ENCODE measurements at regions not wholly inside any gene's neighbourhood (a gene's known extent, or its start where the extent isn't known, plus 50 kb on each side); places are given as distances from the start of the nearest gene placed in this dataset.

GRCh38 chr5:87054821-87055220 lies 212.9 kb upstream of the RASA1 start:
- H3K9me3 ChIP-seq (replicated peaks): no peaks in the 10 kb centered on the region; the same call in 1 of the 2 replicates
- H3K27ac ChIP-seq: no peak overlapping the region
- no peaks in the 10 kb centered on the region for H3K36me3 ChIP-seq
- H3K4me1 ChIP-seq: no peaks in the 10 kb centered on the region
- H3K4me3 ChIP-seq: no peak overlapping the region
- no peaks in the 10 kb centered on the region for H3K27me3 ChIP-seq
- DNase-seq: no peak

- H3K4me3 ChIP-seq: no peak overlapping the region
- no peak for DNase-seq
- H3K36me3 ChIP-seq: no peaks in the 10 kb centered on the region
- H3K27me3 ChIP-seq: no peaks in the 10 kb centered on the region
- no peak overlapping the region for H3K27ac ChIP-seq
- peaks cover 6% of the 10 kb centered on the region; the same call in 1 of the 2 replicates for H3K9me3 ChIP-seq (replicated peaks)
- H3K4me1 ChIP-seq: no peaks in the 10 kb centered on the region
These were observed 206.6 kb upstream of the RASA1 start for GRCh38 chr5:87061046-87061445.

- Histone ChIP-seq H3K4me3 (no peak overlapping the region), H3K4me1 (no peaks in the 10 kb centered on the region), H3K27ac (no peak overlapping the region), H3K27me3 (no peaks in the 10 kb centered on the region), H3K9me3 (replicated peaks) (no peaks in the 10 kb centered on the region), H3K36me3 (no peaks in the 10 kb centered on the region)
- no peak for DNase-seq
These were observed 198.4 kb upstream of the RASA1 start for GRCh38 chr5:87069311-87069710.

GRCh38 chr5:87069974-87070608 lies 197.6 kb upstream of the RASA1 start:
- Histone ChIP-seq H3K4me3 (no peak overlapping the region), H3K4me1 (0 out of 2 replicates have a peak, but pooled peaks cover under 1% of the 10 kb centered on the region), H3K27me3 (no peaks in the 10 kb centered on the region), H3K36me3 (no peaks in the 10 kb centered on the region), H3K9me3 (replicated peaks) (no peaks in the 10 kb centered on the region), H3K27ac (no peak overlapping the region)
- DNase-seq: peak; percentile 13 to 47

- Histone ChIP-seq H3K36me3 (no peaks in the 10 kb centered on the region), H3K27me3 (no peaks in the 10 kb centered on the region), H3K27ac (no peak overlapping the region), H3K4me3 (no peak overlapping the region), H3K4me1 (peaks cover 6% of the 10 kb centered on the region; the same call in 1 of the 2 replicates), H3K9me3 (replicated peaks) (no peaks in the 10 kb centered on the region)
- no peak for DNase-seq
These were observed 193.6 kb upstream of the RASA1 start for GRCh38 chr5:87074072-87074471.

GRCh38 chr5:87074934-87075541 lies 192.6 kb upstream of the RASA1 start:
- no peaks in the 10 kb centered on the region for H3K9me3 ChIP-seq (replicated peaks)
- H3K4me3 ChIP-seq: no peak overlapping the region
- DNase-seq: peak in 1 of 2 experiments; percentile 11
- no peak overlapping the region for H3K27ac ChIP-seq
- H3K4me1 ChIP-seq: peaks cover 6% of the 10 kb centered on the region; the same call in 1 of the 2 replicates
- no peaks in the 10 kb centered on the region for H3K27me3 ChIP-seq
- no peaks in the 10 kb centered on the region for H3K36me3 ChIP-seq

GRCh38 chr5:87076411-87076810 lies 191.3 kb upstream of the RASA1 start:
- DNase-seq: no peak
- Histone ChIP-seq H3K4me3 (no peak overlapping the region), H3K36me3 (no peaks in the 10 kb centered on the region), H3K27ac (no peak overlapping the region), H3K27me3 (no peaks in the 10 kb centered on the region), H3K4me1 (peaks cover 6% of the 10 kb centered on the region; the same call in 1 of the 2 replicates), H3K9me3 (replicated peaks) (no peaks in the 10 kb centered on the region)

GRCh38 chr5:87076931-87077330 lies 190.8 kb upstream of the RASA1 start:
- Histone ChIP-seq H3K9me3 (replicated peaks) (no peaks in the 10 kb centered on the region), H3K36me3 (no peaks in the 10 kb centered on the region), H3K4me1 (peaks cover 6% of the 10 kb centered on the region; the same call in 1 of the 2 replicates), H3K27ac (no peak overlapping the region), H3K27me3 (no peaks in the 10 kb centered on the region), H3K4me3 (no peak overlapping the region)
- no peak for DNase-seq

- Histone ChIP-seq H3K27me3 (no peaks in the 10 kb centered on the region), H3K27ac (no peak overlapping the region), H3K4me1 (peaks cover 6% of the 10 kb centered on the region; the same call in 1 of the 2 replicates), H3K36me3 (no peaks in the 10 kb centered on the region), H3K4me3 (no peak overlapping the region), H3K9me3 (replicated peaks) (no peaks in the 10 kb centered on the region)
- DNase-seq: no peak
These were observed 188.5 kb upstream of the RASA1 start for GRCh38 chr5:87079219-87079618.

GRCh38 chr5:87081016-87081415 lies 186.7 kb upstream of the RASA1 start:
- Histone ChIP-seq H3K9me3 (replicated peaks) (no peaks in the 10 kb centered on the region), H3K4me1 (peaks cover 2% of the 10 kb centered on the region; the same call in 1 of the 2 replicates), H3K27ac (no peak overlapping the region), H3K36me3 (no peaks in the 10 kb centered on the region), H3K4me3 (no peak overlapping the region), H3K27me3 (no peaks in the 10 kb centered on the region)
- DNase-seq: no peak

GRCh38 chr5:87081511-87082372 lies 185.9 kb upstream of the RASA1 start:
- Histone ChIP-seq H3K27ac (no peak overlapping the region), H3K4me3 (no peak overlapping the region), H3K36me3 (no peaks in the 10 kb centered on the region), H3K9me3 (replicated peaks) (no peaks in the 10 kb centered on the region; the same call in 1 of the 2 replicates), H3K4me1 (peaks cover 2% of the 10 kb centered on the region; the same call in 1 of the 2 replicates), H3K27me3 (no peaks in the 10 kb centered on the region)
- no peak for DNase-seq

GRCh38 chr5:87094347-87094746 lies 173.3 kb upstream of the RASA1 start:
- no peak overlapping the region for H3K4me3 ChIP-seq

GRCh38 chr5:87094833-87095232 lies 172.8 kb upstream of the RASA1 start:
- no peak overlapping the region for H3K4me3 ChIP-seq
- H3K27me3 ChIP-seq: no peaks in the 10 kb centered on the region
- no peak overlapping the region for H3K27ac ChIP-seq
- H3K36me3 ChIP-seq: no peaks in the 10 kb centered on the region
- no peaks in the 10 kb centered on the region for H3K4me1 ChIP-seq
- H3K9me3 ChIP-seq (replicated peaks): 0 out of 2 replicates have a peak, but pooled peaks cover 3% of the 10 kb centered on the region
- DNase-seq: no peak

More at GRCh38 chr5:87094347-87094746, 173.3 kb upstream of the RASA1 start:
- no peaks in the 10 kb centered on the region for H3K27me3 ChIP-seq
- no peaks in the 10 kb centered on the region for H3K4me1 ChIP-seq
- H3K9me3 ChIP-seq (replicated peaks): 0 out of 2 replicates have a peak, but pooled peaks cover 3% of the 10 kb centered on the region
- no peaks in the 10 kb centered on the region for H3K36me3 ChIP-seq
- DNase-seq: no peak
- H3K27ac ChIP-seq: no peak overlapping the region

GRCh38 chr5:87095787-87096186 lies 171.9 kb upstream of the RASA1 start:
- Histone ChIP-seq H3K36me3 (no peaks in the 10 kb centered on the region), H3K27ac (no peak overlapping the region), H3K4me3 (no peak overlapping the region), H3K4me1 (no peaks in the 10 kb centered on the region), H3K9me3 (replicated peaks) (0 out of 2 replicates have a peak, but pooled peaks cover 3% of the 10 kb centered on the region), H3K27me3 (no peaks in the 10 kb centered on the region)
- DNase-seq: no peak

- Histone ChIP-seq H3K27me3 (no peaks in the 10 kb centered on the region), H3K4me3 (no peak overlapping the region)
- DNase-seq: no peak
These were observed 170.0 kb upstream of the RASA1 start for GRCh38 chr5:87097664-87098063.

More at GRCh38 chr5:87097664-87098063, 170.0 kb upstream of the RASA1 start:
- Histone ChIP-seq H3K4me1 (no peaks in the 10 kb centered on the region), H3K36me3 (no peaks in the 10 kb centered on the region), H3K9me3 (replicated peaks) (no peaks in the 10 kb centered on the region), H3K27ac (no peak overlapping the region)

Data from SJCRH30 (cell line).